ENCODE measurements at regions not wholly inside any gene's neighbourhood (a gene's known extent, or its start where the extent isn't known, plus 50 kb on each side); places are given as distances from the start of the nearest gene placed in this dataset.

DNA sequence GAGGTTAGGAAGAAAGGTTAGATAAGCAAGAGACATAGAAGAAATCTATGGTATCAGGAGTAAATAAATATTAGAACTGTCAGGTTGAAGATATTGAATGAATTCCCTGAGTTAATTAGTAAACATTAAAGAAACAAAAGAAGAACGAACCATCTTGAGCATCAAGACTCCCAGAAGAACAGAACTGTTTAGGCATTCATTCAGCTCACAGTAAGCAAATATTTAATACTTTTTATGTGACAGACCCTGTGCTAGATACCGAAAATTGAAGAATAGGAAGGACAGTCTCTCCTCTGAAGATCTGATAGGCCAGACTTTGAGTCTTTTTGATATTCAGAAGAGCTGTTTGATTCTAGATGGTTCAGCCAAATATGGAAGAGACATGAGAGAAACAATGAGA, 731.5 kb downstream of the XPNPEP1 start:
- TF ChIP-seq EZH2 (IDR thresholded peaks at IDR 0.05; ENCODE audit: borderline replicate concordance, low read length), result no peak
- no peak for TF ChIP-seq CTCF (conservative IDR thresholded peaks at IDR 0.05 in 1 of 2, IDR thresholded peaks at IDR 0.05 in 1 of 2; ENCODE audit: extremely low read depth in 1 of 2, insufficient read depth in 1 of 2, low read depth in 1 of 2, low read length in 2 of 2)
